ENCODE measurements at regions not wholly inside any gene's neighbourhood (a gene's known extent, or its start where the extent isn't known, plus 50 kb on each side); places are given as distances from the start of the nearest gene placed in this dataset.

- no peak for DNase-seq
These were observed 52.3 kb downstream of the HDGFL1 start for GRCh38 chr6:22621701-22622100.

- no peak for DNase-seq
These were observed 53.0 kb downstream of the HDGFL1 start for GRCh38 chr6:22622351-22622750.

- DNase-seq = no peak
These were observed 53.4 kb downstream of the HDGFL1 start for GRCh38 chr6:22622813-22623212.

- DNase-seq = no peak
These were observed 58.3 kb downstream of the HDGFL1 start for GRCh38 chr6:22627644-22628043.

- no peak for DNase-seq
These were observed 61.7 kb downstream of the HDGFL1 start for GRCh38 chr6:22631091-22631490.

- no peak for DNase-seq
These were observed 63.3 kb downstream of the HDGFL1 start for GRCh38 chr6:22632581-22633145.

DNA sequence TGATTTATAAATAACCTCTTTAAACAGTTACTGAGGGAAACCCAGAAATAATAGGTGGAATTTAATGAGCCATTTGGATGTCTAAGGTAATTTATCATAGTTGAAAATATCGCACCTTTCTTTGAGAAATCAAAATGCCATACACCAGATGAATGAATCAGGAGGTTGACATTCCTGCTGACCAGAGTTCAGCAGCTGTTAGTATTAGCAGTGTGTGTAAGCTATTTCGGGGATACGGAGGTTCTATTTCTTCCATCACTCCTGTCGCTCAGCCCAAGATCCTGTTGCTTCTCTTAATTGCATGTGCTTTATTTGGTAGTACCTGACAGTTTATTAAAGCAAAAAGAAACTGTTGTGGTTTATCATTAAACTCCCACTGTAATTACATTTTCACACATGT lies 67.1 kb downstream of the HDGFL1 start:
- no peak for DNase-seq

- DNase-seq = no peak
These were observed 68.4 kb downstream of the HDGFL1 start for GRCh38 chr6:22637782-22638181.

DNA sequence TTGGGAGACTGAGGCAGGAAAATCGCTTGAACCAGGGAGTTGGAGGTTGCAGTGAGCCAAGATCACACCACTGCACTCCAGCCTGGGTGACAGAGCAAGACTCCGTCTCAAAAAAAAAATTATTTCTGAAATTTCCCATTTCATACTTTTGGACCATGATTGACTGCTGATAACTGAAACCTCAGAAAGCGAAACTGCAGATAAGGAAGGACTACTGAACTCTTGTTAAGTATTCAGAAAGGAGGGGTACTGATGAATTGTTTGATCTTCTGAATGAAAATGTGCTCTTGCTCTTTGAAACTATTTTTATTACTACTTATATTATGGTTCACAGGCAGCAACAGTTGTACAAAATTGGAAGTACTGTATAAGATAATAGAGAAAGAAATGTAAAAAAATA lies 69.0 kb downstream of the HDGFL1 start:
- no peak for DNase-seq

DNA sequence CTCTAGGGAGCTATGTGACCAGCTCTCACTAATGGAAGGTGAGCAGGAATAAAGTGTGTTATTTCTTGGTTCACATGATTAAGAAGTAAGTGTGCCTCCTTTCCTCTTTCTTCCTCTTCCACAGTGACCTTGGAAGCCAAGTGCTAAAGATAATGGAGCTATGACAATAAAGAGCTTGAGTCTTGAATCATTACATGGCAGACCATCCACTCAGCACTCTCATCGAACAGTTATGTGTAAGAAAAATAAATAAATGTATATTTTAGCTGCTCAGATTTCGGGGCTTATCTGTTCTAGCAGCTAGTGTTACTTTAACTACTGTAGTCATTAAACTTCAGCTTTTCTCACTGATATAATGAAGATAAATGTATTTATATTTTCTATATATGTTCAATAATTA lies 72.9 kb downstream of the HDGFL1 start:
- DNase-seq = no peak

DNA sequence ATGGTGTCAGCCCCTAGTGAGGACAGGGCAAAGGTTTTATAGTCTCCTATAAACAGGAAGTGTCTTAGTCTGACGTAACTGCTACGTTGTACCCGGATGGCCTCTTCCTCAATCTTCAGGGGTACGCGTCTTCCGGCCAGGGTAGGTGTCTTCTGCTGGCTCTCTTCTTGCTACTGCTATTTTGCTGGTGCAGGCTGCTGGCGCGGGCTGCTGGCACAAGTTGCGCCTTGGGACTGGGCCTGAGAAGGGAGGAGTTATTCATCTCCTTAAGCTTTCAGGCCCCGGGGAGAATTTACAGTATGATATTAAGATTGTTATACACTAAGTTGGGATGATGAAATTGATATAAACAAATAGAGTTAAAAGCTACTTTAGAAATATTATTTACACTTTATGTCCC lies 74.4 kb downstream of the HDGFL1 start:
- DNase-seq = no peak

DNA sequence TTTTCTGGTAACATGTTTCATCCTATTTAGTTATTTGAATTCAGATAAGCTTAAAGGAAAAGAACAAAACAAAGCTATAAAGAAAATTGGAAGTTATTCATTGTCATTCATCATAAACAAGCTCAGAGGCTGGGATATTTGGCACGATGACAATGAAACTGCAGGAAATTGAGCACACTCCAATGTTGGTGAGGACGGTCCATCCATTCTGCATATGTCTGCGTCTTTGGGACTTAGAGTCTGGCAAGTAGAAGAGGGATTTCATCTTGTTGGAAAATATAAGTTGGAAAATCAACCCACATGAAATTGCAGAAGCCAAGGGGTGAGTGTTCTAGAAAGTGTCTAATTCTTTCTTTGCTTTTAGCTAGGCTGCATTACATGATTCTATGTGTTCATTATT lies 78.4 kb downstream of the HDGFL1 start:
- DNase-seq = no peak

- DNase-seq = no peak
These were observed 82.4 kb downstream of the HDGFL1 start for GRCh38 chr6:22651731-22652130.

- DNase-seq = no peak
These were observed 84.7 kb downstream of the HDGFL1 start for GRCh38 chr6:22653980-22654610.

- no peak for DNase-seq
These were observed 87.5 kb downstream of the HDGFL1 start for GRCh38 chr6:22656706-22657351.

DNA sequence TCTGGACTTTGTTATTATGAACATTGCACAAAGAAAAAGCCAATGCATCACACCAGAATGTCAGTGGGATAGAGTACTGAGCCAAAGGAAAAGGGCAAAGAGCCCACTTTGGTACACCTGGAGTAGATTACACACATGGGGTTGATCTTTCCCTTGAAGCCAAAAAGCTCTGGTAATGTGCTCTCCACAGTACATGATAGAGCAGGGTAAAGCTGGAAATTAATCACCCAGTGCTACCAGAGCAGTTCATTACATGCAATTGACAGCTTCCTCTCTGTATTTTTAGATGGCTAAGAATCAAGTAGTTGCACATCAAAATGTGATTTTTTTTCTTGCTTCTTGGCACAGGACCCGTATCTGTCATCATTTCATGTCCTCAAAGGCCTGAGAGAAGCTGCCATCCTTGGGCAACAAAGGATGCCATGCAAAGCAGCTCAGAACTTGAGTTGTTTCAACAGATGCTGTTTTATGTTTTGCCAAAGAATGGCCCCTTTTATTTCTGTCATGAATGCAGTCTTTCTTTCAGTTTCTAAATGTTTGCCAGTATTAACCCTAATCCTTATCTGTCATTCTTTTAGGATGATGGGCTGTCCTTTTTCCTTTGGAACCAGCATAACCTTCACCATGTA lies 88.1 kb downstream of the HDGFL1 start:
- no peak for DNase-seq

GRCh38 chr6:22658183-22658582 lies 88.8 kb downstream of the HDGFL1 start:
- no peak for DNase-seq

DNA sequence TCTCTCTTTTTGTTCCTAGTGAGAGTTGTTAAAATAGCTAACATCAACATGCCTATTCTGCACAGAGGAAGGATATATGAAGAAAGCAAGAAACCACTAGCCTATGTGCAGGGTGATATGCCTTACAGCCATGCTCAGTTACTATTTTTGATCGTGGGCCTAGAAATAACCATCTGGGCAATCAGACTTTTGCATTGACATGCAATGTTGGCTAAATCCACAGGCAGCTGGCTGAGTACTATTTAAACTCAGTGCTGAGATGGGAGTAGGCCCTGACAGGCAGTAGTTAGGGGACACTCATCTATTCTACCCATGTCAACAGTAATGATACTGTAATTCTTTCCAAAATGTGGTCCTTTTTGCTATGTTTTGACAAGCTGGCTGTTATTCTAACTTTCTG lies 89.6 kb downstream of the HDGFL1 start:
- no peak for DNase-seq

- no peak for DNase-seq
These were observed 95.6 kb downstream of the HDGFL1 start for GRCh38 chr6:22664968-22665367.

DNA sequence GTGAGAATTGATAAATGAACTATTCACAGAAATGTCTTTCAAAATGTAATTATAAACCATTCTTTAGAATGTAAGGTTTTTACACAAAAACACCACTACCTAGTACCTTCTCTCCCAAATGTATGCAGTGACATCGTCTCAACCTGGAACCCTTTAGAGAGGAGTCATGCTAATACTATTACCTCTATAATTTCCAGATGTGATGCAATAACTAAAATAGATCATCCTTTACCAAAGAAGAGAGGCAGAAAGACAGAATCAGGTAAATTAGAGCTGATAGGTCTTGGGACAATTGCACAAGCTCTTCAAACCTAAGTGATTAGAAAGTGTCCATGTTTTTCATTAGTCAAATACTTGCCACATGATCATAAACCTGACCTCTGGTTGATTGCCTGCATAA lies 96.7 kb downstream of the HDGFL1 start:
- no peak for DNase-seq

- DNase-seq = no peak
These were observed 97.2 kb downstream of the HDGFL1 start for GRCh38 chr6:22666586-22666985.

DNA sequence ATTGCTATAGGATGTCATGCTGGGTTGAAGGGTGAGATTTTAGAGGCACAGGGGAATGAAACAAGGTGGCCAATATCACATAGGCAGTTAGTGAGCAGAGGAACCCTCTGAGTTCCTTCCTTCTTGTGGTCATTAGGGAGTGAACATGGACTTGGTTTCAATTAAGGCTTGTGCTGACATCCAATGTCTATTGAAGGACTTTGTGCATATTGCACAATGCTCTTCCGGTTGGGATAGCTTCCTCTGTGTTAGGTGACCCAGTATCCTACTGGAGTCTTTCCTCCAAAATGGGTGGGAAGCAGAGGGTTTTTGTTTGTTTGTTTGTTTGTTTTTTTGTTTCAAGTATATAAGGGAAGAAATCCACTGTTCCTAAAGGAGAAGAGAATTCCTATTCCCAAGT lies 98.5 kb downstream of the HDGFL1 start:
- no peak for DNase-seq

DNA sequence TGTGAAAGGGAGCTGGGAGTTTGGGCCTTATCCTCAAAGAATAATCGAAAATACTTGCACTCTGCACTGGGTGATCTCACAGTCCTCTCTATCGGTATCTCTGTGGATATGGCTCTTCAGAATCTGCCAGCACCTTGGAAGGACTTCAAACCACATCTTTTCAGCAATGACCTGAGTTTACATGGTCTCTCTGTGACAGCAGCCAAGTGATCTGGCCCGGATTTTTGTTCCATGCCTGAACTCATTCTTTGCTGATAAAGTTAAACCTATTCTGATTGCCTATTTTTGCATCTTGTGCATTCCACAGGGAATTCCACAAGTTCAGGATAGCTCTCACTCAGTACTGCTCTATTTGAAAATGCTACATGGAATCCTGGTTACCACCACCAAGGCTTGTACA lies 98.9 kb downstream of the HDGFL1 start:
- no peak for DNase-seq

DNA sequence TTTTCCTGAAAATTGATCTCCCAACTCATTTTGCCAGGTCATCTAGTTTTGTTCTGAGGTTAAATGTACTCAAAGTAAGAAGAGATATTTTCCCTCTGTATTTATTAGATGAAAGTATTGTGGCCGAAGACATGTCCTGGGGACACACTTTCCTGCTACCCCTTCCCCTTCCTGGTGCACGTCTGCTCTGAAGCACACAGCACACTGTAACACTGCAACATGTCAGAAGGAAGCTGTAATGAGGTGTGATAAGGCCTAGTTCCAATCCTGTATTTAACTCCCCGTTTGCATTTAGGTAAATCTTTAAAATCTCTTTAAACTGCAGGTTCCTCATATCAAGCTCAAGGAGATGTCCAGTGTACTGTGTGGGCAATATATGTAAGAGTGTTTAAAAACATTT lies 99.4 kb downstream of the HDGFL1 start:
- no peak for DNase-seq

Data from activated CD4-positive, alpha-beta T cell treated with anti-CD3 and anti-CD28 coated beads, Interleukin-10, Interleukin-2, amounts not matched to agents 100 ng/mL and 50 ng/mL, durations not matched to agents 16 hours and 8 hours (primary cell).